ENCODE measurements at regions not wholly inside any gene's neighbourhood (a gene's known extent, or its start where the extent isn't known, plus 50 kb on each side); places are given as distances from the start of the nearest gene placed in this dataset.

DNA sequence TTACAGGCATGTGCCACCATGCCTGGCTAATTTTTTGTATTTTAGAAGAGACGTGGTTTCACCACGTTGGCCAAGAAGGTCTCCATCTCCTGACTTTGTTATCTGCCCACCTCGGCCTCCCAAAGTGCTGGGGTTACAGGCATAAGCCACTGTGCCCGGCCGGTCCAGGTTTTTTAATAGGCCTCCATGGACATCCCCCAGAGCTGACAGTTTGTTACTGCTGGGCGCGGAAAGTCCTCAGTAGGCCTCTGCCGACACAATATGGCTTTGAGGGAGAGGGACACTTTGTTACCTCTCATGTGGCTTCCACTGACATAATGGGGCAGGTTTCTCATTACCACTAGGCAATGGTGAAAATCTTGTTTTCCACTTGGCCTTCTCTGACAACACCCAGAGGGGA lies 152.0 kb downstream of the WNT7A start:
- Histone ChIP-seq H3K36me3 (ENCODE audit: insufficient read depth, low read length) (no peaks in the 10 kb centered on the region), H3F3A (ENCODE audit: insufficient read depth, low read length, poor library complexity, severe bottlenecking) (no peaks in the 10 kb centered on the region), H3K9me2 (ENCODE audit: insufficient read depth, low read length) (no peaks in the 10 kb centered on the region), H2AFZ (ENCODE audit: low read depth, low read length) (no peak overlapping the region), H3K27ac (ENCODE audit: low read length) (no peak overlapping the region), H3K4me2 (ENCODE audit: low read length) (no peak overlapping the region), H4K20me1 (ENCODE audit: insufficient read depth) (no peaks in the 10 kb centered on the region), H3K79me2 (replicated peaks; ENCODE audit: insufficient read depth, low read length) (no peaks in the 10 kb centered on the region), H3K4me3 (ENCODE audit: low read length) (no peak overlapping the region), H3K27me3 (ENCODE audit: insufficient read depth, low read depth, low read length) (no peaks in the 10 kb centered on the region), H3K9me3 (ENCODE audit: low read length) (no peaks in the 10 kb centered on the region), H3K9ac (ENCODE audit: low read length) (no peak overlapping the region)
- TF ChIP-seq SMC3 (conservative IDR thresholded peaks at IDR 0.05; ENCODE audit: poor library complexity), result no peak
- no peak for TF ChIP-seq RAD21 (conservative IDR thresholded peaks at IDR 0.05)
- no peak for TF ChIP-seq TAF1 (IDR thresholded peaks at IDR 0.05; ENCODE audit: low read depth)
- TF ChIP-seq, protein P1, sequence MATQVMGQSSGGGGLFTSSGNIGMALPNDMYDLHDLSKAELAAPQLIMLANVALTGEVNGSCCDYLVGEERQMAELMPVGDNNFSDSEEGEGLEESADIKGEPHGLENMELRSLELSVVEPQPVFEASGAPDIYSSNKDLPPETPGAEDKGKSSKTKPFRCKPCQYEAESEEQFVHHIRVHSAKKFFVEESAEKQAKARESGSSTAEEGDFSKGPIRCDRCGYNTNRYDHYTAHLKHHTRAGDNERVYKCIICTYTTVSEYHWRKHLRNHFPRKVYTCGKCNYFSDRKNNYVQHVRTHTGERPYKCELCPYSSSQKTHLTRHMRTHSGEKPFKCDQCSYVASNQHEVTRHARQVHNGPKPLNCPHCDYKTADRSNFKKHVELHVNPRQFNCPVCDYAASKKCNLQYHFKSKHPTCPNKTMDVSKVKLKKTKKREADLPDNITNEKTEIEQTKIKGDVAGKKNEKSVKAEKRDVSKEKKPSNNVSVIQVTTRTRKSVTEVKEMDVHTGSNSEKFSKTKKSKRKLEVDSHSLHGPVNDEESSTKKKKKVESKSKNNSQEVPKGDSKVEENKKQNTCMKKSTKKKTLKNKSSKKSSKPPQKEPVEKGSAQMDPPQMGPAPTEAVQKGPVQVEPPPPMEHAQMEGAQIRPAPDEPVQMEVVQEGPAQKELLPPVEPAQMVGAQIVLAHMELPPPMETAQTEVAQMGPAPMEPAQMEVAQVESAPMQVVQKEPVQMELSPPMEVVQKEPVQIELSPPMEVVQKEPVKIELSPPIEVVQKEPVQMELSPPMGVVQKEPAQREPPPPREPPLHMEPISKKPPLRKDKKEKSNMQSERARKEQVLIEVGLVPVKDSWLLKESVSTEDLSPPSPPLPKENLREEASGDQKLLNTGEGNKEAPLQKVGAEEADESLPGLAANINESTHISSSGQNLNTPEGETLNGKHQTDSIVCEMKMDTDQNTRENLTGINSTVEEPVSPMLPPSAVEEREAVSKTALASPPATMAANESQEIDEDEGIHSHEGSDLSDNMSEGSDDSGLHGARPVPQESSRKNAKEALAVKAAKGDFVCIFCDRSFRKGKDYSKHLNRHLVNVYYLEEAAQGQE (IDR thresholded peaks at IDR 0.05; ENCODE audit: borderline replicate concordance), result no peak
- TF ChIP-seq EP300 (conservative IDR thresholded peaks at IDR 0.05; ENCODE audit: poor library complexity, severe bottlenecking), result no peak
- TF ChIP-seq, protein P2, sequence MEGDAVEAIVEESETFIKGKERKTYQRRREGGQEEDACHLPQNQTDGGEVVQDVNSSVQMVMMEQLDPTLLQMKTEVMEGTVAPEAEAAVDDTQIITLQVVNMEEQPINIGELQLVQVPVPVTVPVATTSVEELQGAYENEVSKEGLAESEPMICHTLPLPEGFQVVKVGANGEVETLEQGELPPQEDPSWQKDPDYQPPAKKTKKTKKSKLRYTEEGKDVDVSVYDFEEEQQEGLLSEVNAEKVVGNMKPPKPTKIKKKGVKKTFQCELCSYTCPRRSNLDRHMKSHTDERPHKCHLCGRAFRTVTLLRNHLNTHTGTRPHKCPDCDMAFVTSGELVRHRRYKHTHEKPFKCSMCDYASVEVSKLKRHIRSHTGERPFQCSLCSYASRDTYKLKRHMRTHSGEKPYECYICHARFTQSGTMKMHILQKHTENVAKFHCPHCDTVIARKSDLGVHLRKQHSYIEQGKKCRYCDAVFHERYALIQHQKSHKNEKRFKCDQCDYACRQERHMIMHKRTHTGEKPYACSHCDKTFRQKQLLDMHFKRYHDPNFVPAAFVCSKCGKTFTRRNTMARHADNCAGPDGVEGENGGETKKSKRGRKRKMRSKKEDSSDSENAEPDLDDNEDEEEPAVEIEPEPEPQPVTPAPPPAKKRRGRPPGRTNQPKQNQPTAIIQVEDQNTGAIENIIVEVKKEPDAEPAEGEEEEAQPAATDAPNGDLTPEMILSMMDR (IDR thresholded peaks at IDR 0.05; ENCODE audit: poor library complexity, severe bottlenecking), result no peak
- no peak for TF ChIP-seq EZH2 (IDR thresholded peaks at IDR 0.05; ENCODE audit: borderline replicate concordance, insufficient read depth, low read length, poor library complexity, severe bottlenecking)
- no peak for TF ChIP-seq POLR2AphosphoS5 (IDR thresholded peaks at IDR 0.05)

DNA sequence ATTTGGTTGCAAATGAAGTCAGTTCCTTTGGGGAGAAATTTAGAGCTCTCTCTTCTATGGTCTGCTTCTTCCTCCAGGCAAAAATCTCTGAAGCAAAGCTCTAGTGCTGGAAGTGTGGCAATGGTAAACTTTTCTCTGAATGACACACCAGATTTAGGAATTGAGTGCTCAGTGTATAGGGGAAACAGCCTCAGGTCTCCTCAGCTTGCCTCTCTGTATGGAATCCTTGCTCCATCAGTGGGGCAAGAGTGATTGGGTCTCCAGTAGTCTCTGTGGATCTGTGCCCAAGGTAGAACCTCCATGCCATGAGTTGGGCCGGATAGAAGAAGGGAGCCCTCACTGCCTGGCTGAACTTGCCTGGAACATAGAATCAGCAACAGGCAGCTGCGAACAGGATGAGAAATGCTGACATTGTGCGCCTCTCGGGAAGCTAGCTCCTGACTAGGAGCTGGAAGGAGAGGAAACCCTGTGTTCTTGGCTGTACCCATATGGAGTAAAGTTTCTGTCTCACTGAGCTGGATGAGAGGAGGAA lies 156.1 kb downstream of the WNT7A start:
- Histone ChIP-seq H3K36me3 (ENCODE audit: insufficient read depth, low read length) (no peaks in the 10 kb centered on the region), H3K9ac (ENCODE audit: low read length) (no peak overlapping the region), H3K27ac (ENCODE audit: low read length) (no peak overlapping the region), H3K9me3 (ENCODE audit: low read length) (no peaks in the 10 kb centered on the region), H3K27me3 (ENCODE audit: insufficient read depth, low read depth, low read length) (no peaks in the 10 kb centered on the region), H4K20me1 (ENCODE audit: insufficient read depth) (no peaks in the 10 kb centered on the region), H3F3A (ENCODE audit: insufficient read depth, low read length, poor library complexity, severe bottlenecking) (no peaks in the 10 kb centered on the region), H3K9me2 (ENCODE audit: insufficient read depth, low read length) (no peaks in the 10 kb centered on the region), H3K4me3 (ENCODE audit: low read length) (no peak overlapping the region), H3K4me2 (ENCODE audit: low read length) (no peak overlapping the region), H3K79me2 (replicated peaks; ENCODE audit: insufficient read depth, low read length) (no peaks in the 10 kb centered on the region), H2AFZ (ENCODE audit: low read depth, low read length) (no peak overlapping the region)
- TF ChIP-seq, protein P1 (IDR thresholded peaks at IDR 0.05; ENCODE audit: borderline replicate concordance), result no peak
- no peak for TF ChIP-seq MXI1 (conservative IDR thresholded peaks at IDR 0.05; ENCODE audit: poor library complexity, severe bottlenecking)
- no peak for TF ChIP-seq POLR2AphosphoS5 (IDR thresholded peaks at IDR 0.05)
- no peak for TF ChIP-seq EZH2 (IDR thresholded peaks at IDR 0.05; ENCODE audit: borderline replicate concordance, insufficient read depth, low read length, poor library complexity, severe bottlenecking)
- no peak for TF ChIP-seq EP300 (conservative IDR thresholded peaks at IDR 0.05; ENCODE audit: poor library complexity, severe bottlenecking)
- TF ChIP-seq TAF1 (IDR thresholded peaks at IDR 0.05; ENCODE audit: low read depth), result no peak

Data from neural cell (in vitro differentiated cells).